PC-3 (cell line): ENCODE measurements at regions not wholly inside any gene's neighbourhood (a gene's known extent, or its start where the extent isn't known, plus 50 kb on each side); places are given as distances from the start of the nearest gene placed in this dataset.

Source experiments
- EZH2 ChIP-seq: fragments of 300-600 bp; sonication (generic); IDR thresholded peaks from one replicate; pipeline ENCODE4 v1.6.1; 2017; ENCODE audit warnings: antibody characterized with exemption, mild to moderate bottlenecking, low read length; ENCODE audit not compliant: unreplicated experiment
- EZH2phosphoT487 ChIP-seq: fragments of 300-600 bp; sonication (generic); IDR thresholded peaks from 2 replicates; pipeline ENCODE4 v1.6.1; 2018; ENCODE audit warnings: mild to moderate bottlenecking, antibody characterized with exemption, low read length, borderline replicate concordance
- TF ChIP-seq, protein P1 (sequence below): fragments of 300-600 bp; sonication (generic); conservative IDR thresholded peaks from 2 replicates; pipeline ENCODE4 v1.5.1; 2017; ENCODE audit warnings: antibody characterized with exemption, low read depth, mild to moderate bottlenecking, low read length

DNA sequence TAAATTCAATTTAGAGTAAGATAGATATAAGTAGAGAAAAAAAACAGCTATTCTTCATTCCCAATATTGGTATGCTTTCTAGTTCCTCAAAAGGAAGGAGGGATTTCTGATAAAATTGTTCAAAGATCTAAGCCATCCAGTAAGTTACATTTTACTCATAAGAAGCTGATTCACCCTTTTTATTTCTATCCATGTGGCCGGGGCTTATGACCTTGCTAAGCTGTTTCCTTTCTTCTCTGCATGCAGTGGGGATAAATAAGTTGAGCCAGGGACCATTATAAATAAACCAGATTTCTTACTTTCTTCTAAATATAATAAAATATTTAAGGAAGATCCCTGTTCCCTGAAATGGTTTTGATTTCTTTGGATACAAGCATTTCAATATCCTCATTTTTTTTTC, 502.3 kb downstream of the PDHA2 start:
- TF ChIP-seq, protein P1, sequence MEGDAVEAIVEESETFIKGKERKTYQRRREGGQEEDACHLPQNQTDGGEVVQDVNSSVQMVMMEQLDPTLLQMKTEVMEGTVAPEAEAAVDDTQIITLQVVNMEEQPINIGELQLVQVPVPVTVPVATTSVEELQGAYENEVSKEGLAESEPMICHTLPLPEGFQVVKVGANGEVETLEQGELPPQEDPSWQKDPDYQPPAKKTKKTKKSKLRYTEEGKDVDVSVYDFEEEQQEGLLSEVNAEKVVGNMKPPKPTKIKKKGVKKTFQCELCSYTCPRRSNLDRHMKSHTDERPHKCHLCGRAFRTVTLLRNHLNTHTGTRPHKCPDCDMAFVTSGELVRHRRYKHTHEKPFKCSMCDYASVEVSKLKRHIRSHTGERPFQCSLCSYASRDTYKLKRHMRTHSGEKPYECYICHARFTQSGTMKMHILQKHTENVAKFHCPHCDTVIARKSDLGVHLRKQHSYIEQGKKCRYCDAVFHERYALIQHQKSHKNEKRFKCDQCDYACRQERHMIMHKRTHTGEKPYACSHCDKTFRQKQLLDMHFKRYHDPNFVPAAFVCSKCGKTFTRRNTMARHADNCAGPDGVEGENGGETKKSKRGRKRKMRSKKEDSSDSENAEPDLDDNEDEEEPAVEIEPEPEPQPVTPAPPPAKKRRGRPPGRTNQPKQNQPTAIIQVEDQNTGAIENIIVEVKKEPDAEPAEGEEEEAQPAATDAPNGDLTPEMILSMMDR = no peak
- TF ChIP-seq EZH2 (no peak), EZH2phosphoT487 (no peak)
